ENCODE measurements at regions not wholly inside any gene's neighbourhood (a gene's known extent, or its start where the extent isn't known, plus 50 kb on each side); places are given as distances from the start of the nearest gene placed in this dataset.

GRCh38 chr5:39948341-39948740 lies 523.6 kb upstream of the DAB2 start:
- TF ChIP-seq CTCF (IDR thresholded peaks at IDR 0.05): no peak

- no peak for TF ChIP-seq CTCF (IDR thresholded peaks at IDR 0.05)
These were observed 522.9 kb upstream of the DAB2 start for GRCh38 chr5:39947657-39948056.

- no peak for TF ChIP-seq CTCF (IDR thresholded peaks at IDR 0.05)
These were observed 521.7 kb upstream of the DAB2 start for GRCh38 chr5:39946356-39947045.

GRCh38 chr5:39945870-39946269 lies 521.1 kb upstream of the DAB2 start:
- TF ChIP-seq CTCF (IDR thresholded peaks at IDR 0.05): no peak

GRCh38 chr5:39943811-39944210 lies 519.0 kb upstream of the DAB2 start:
- no peak for TF ChIP-seq CTCF (IDR thresholded peaks at IDR 0.05)

GRCh38 chr5:39942606-39943005 lies 517.8 kb upstream of the DAB2 start:
- TF ChIP-seq CTCF (IDR thresholded peaks at IDR 0.05): no peak

- no peak for TF ChIP-seq CTCF (IDR thresholded peaks at IDR 0.05)
These were observed 516.6 kb upstream of the DAB2 start for GRCh38 chr5:39941416-39941815.

GRCh38 chr5:39934830-39935229 lies 510.1 kb upstream of the DAB2 start:
- TF ChIP-seq CTCF (IDR thresholded peaks at IDR 0.05): no peak
